ENCODE measurements at regions not wholly inside any gene's neighbourhood (a gene's known extent, or its start where the extent isn't known, plus 50 kb on each side); places are given as distances from the start of the nearest gene placed in this dataset.

- H3K4me1 Mint-ChIP-seq (ENCODE audit: low read depth, unreplicated experiment): no peaks in the 10 kb centered on the region
- H3K27me3 Mint-ChIP-seq (ENCODE audit: insufficient read depth, unreplicated experiment): no peaks in the 10 kb centered on the region
- POLR2A ChIA-PET: no interaction called here
- H3K27ac Mint-ChIP-seq (ENCODE audit: unreplicated experiment): no peak overlapping the region
- no peaks in the 10 kb centered on the region for H3K4me1 ChIP-seq
- H3K4me3 Mint-ChIP-seq (ENCODE audit: unreplicated experiment): no peak overlapping the region
- no peak overlapping the region for H3K4me3 ChIP-seq (ENCODE audit: low read depth, low read length)
- TF ChIP-seq CTCF (IDR thresholded peaks at IDR 0.05; ENCODE audit: insufficient read depth in 1 of 2, low read depth in 1 of 2, low read length in 1 of 2, severe bottlenecking in 1 of 2, unreplicated experiment in 1 of 2): no peak
- CTCF ChIA-PET: no interaction called here
- DNase-seq: no peak
- H3K36me3 Mint-ChIP-seq (ENCODE audit: insufficient read depth, unreplicated experiment): no peaks in the 10 kb centered on the region
- no peaks in the 10 kb centered on the region for H3K36me3 ChIP-seq (ENCODE audit: control insufficient read depth, insufficient read depth, low read length)
- H3K9me3 ChIP-seq: no peaks in the 10 kb centered on the region
- H3K9me3 Mint-ChIP-seq (ENCODE audit: unreplicated experiment): peaks cover 19% of the 10 kb centered on the region
- intact Hi-C loops (cut with micrococcal nuclease; ENCODE audit: unreplicated experiment): no loop called here
- BruUV-seq (replicated peaks): no TSS peak
- H3K27me3 ChIP-seq (replicated peaks; ENCODE audit: control insufficient read depth, insufficient read depth, low read length): no peaks in the 10 kb centered on the region
These were observed 340.0 kb upstream of the DUSP10 start for GRCh38 chr1:222081859-222082258.

- Mint-ChIP-seq H3K4me1 (ENCODE audit: low read depth, unreplicated experiment) (no peaks in the 10 kb centered on the region), H3K27ac (ENCODE audit: unreplicated experiment) (no peak overlapping the region), H3K27me3 (ENCODE audit: insufficient read depth, unreplicated experiment) (no peaks in the 10 kb centered on the region), H3K4me3 (ENCODE audit: unreplicated experiment) (no peak overlapping the region), H3K36me3 (ENCODE audit: insufficient read depth, unreplicated experiment) (no peaks in the 10 kb centered on the region), H3K9me3 (ENCODE audit: unreplicated experiment) (peaks cover 10% of the 10 kb centered on the region)
- Histone ChIP-seq H3K4me1 (no peaks in the 10 kb centered on the region), H3K9me3 (no peaks in the 10 kb centered on the region), H3K27me3 (replicated peaks; ENCODE audit: control insufficient read depth, insufficient read depth, low read length) (no peaks in the 10 kb centered on the region), H3K4me3 (ENCODE audit: low read depth, low read length) (no peak overlapping the region), H3K36me3 (ENCODE audit: control insufficient read depth, insufficient read depth, low read length) (no peaks in the 10 kb centered on the region)
- intact Hi-C loops (cut with micrococcal nuclease; ENCODE audit: unreplicated experiment): no loop called here
- TF ChIP-seq CTCF (IDR thresholded peaks at IDR 0.05; ENCODE audit: insufficient read depth in 1 of 2, low read depth in 1 of 2, low read length in 1 of 2, severe bottlenecking in 1 of 2, unreplicated experiment in 1 of 2): no peak
- POLR2A ChIA-PET: no interaction called here
- CTCF ChIA-PET: no interaction called here
- DNase-seq: no peak
- no TSS peak for BruUV-seq (replicated peaks)
These were observed 337.7 kb upstream of the DUSP10 start for GRCh38 chr1:222079566-222079965.

GRCh38 chr1:222077206-222077605, 335.3 kb upstream of the DUSP10 start:
- no TSS peak for BruUV-seq (replicated peaks)
- no peaks in the 10 kb centered on the region for H3K4me1 ChIP-seq
- POLR2A ChIA-PET: no interaction called here
- CTCF ChIA-PET: no interaction called here
- H3K36me3 ChIP-seq (ENCODE audit: control insufficient read depth, insufficient read depth, low read length): no peaks in the 10 kb centered on the region
- DNase-seq: no peak
- no peaks in the 10 kb centered on the region for H3K9me3 Mint-ChIP-seq (ENCODE audit: unreplicated experiment)
- no peak overlapping the region for H3K27ac Mint-ChIP-seq (ENCODE audit: unreplicated experiment)
- no peaks in the 10 kb centered on the region for H3K36me3 Mint-ChIP-seq (ENCODE audit: insufficient read depth, unreplicated experiment)
- intact Hi-C loops (cut with micrococcal nuclease; ENCODE audit: unreplicated experiment): no loop called here
- H3K4me1 Mint-ChIP-seq (ENCODE audit: low read depth, unreplicated experiment): no peaks in the 10 kb centered on the region
- TF ChIP-seq CTCF (IDR thresholded peaks at IDR 0.05; ENCODE audit: insufficient read depth in 1 of 2, low read depth in 1 of 2, low read length in 1 of 2, severe bottlenecking in 1 of 2, unreplicated experiment in 1 of 2): no peak
- no peaks in the 10 kb centered on the region for H3K27me3 Mint-ChIP-seq (ENCODE audit: insufficient read depth, unreplicated experiment)
- H3K4me3 ChIP-seq (ENCODE audit: low read depth, low read length): no peak overlapping the region
- H3K27me3 ChIP-seq (replicated peaks; ENCODE audit: control insufficient read depth, insufficient read depth, low read length): no peaks in the 10 kb centered on the region
- H3K4me3 Mint-ChIP-seq (ENCODE audit: unreplicated experiment): no peak overlapping the region
- no peaks in the 10 kb centered on the region for H3K9me3 ChIP-seq

Measured in Caco-2 (cell line).